Esophagus squamous epithelium (tissue), 4 donors: ENCODE measurements at regions not wholly inside any gene's neighbourhood (a gene's known extent, or its start where the extent isn't known, plus 50 kb on each side); places are given as distances from the start of the nearest gene placed in this dataset.

Experiments used
- CTCF ChIP-seq, 6 experiments: fragments of 450-650 bp in 4 of 6; fragments of 200-600 bp in 2 of 6; sonication (generic) in 2 of 6; IDR thresholded peaks; one replicate each; pipeline ENCODE4 v1.5.1; 2016 to 2019; ENCODE audit warnings: antibody characterized with exemption in 6 of 6, mild to moderate bottlenecking in 4 of 6, moderate library complexity in 4 of 6
- POLR2A ChIP-seq, 4 donors: fragments of 450-650 bp; IDR thresholded peaks; one replicate each; pipeline ENCODE4 v1.6.1; 2017; ENCODE audit warnings: antibody characterized with exemption in 4 of 4, mild to moderate bottlenecking in 4 of 4, moderate library complexity in 3 of 4

- TF ChIP-seq CTCF (IDR thresholded peaks at IDR 0.05) (no peak), POLR2A (IDR thresholded peaks at IDR 0.05) (no peak)
These were observed 1072.0 kb upstream of the INTU start for GRCh38 chr4:126560794-126561193.
